AG09319 (cell line): ENCODE measurements at regions not wholly inside any gene's neighbourhood (a gene's known extent, or its start where the extent isn't known, plus 50 kb on each side); places are given as distances from the start of the nearest gene placed in this dataset.

Experiments
- DNase-seq: peaks from one replicate; pipeline ENCODE4 v3.0.0-alpha.2; 2010; ENCODE audit warnings: low read depth; ENCODE audit errors: extremely low read depth
- CTCF ChIP-seq: IDR thresholded peaks from 2 replicates; pipeline ENCODE4 v1.5.1; 2011; ENCODE audit warnings: low read depth, mild to moderate bottlenecking, inconsistent platforms, low read length, moderate library complexity

GRCh38 chr4:81883530-81884450 lies 412.1 kb upstream of the RASGEF1B start:
- DNase-seq: no peak
- no peak for TF ChIP-seq CTCF

GRCh38 chr4:81883004-81883403 lies 411.3 kb upstream of the RASGEF1B start:
- no peak for DNase-seq
- no peak for TF ChIP-seq CTCF

- DNase-seq: no peak
Measured at GRCh38 chr4:81881855-81882621, 410.3 kb upstream of the RASGEF1B start.

GRCh38 chr4:81876106-81876505 lies 404.4 kb upstream of the RASGEF1B start:
- DNase-seq: no peak
- no peak for TF ChIP-seq CTCF

More at GRCh38 chr4:81881855-81882621, 410.3 kb upstream of the RASGEF1B start:
- no peak for TF ChIP-seq CTCF

GRCh38 chr4:81874661-81875515 lies 403.2 kb upstream of the RASGEF1B start:
- DNase-seq: no peak
- no peak for TF ChIP-seq CTCF

GRCh38 chr4:81870275-81870674 lies 398.6 kb upstream of the RASGEF1B start:
- no peak for TF ChIP-seq CTCF
- DNase-seq: no peak
